Neural cell (in vitro differentiated cells): ENCODE measurements at regions not wholly inside any gene's neighbourhood (a gene's known extent, or its start where the extent isn't known, plus 50 kb on each side); places are given as distances from the start of the nearest gene placed in this dataset.

Experiments used
- EZH2 ChIP-seq: fragments of 200-600, 300-800 bp; shearing (Covaris generic), sonication (generic); IDR thresholded peaks from 2 replicates; pipeline ENCODE4 v1.6.1; 2014; ENCODE audit warnings: antibody characterized with exemption, low read length, borderline replicate concordance, mild to moderate bottlenecking; ENCODE audit not compliant: insufficient read depth, poor library complexity, severe bottlenecking
- MXI1 ChIP-seq: fragments of 450-650 bp; conservative IDR thresholded peaks from 2 replicates; pipeline ENCODE4 v1.6.1; 2014; ENCODE audit warnings: antibody characterized with exemption, mild to moderate bottlenecking; ENCODE audit not compliant: poor library complexity, severe bottlenecking
- POLR2AphosphoS5 ChIP-seq: IDR thresholded peaks from 2 replicates; pipeline ENCODE4 v1.6.1; 2012
- TAF1 ChIP-seq: IDR thresholded peaks from 2 replicates; pipeline ENCODE4 v1.6.1; 2012; ENCODE audit warnings: low read depth
- TF ChIP-seq, protein P1 (sequence below): fragments of 450-650 bp; IDR thresholded peaks from 2 replicates; pipeline ENCODE4 v1.5.1; 2014; ENCODE audit warnings: antibody characterized with exemption, mild to moderate bottlenecking, moderate library complexity; ENCODE audit not compliant: poor library complexity, severe bottlenecking
- TF ChIP-seq, protein P2 (sequence below): IDR thresholded peaks from 2 replicates; pipeline ENCODE4 v1.6.1; 2012; ENCODE audit warnings: borderline replicate concordance

DNA sequence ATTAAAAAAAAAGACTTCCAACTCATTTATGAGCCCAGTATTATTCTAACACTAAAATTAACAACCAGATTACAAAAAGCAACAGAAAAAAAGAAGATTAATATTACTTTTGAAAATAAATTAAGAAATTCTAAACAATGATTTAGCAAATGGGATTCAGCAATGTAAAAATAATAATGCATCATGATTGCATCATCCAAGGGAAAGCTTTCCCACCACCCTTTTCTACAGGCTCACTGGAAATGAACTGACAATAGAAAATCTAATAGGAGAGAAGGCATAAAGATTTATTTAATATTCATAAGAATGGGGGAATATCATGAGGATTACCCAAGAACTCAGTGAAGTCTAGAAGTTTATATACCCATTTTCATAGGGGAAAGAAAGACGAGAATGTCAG, 1671.9 kb downstream of the NCAM2 start:
- TF ChIP-seq MXI1 (no peak), POLR2AphosphoS5 (no peak), TAF1 (no peak), EZH2 (no peak)
- TF ChIP-seq, protein P1, sequence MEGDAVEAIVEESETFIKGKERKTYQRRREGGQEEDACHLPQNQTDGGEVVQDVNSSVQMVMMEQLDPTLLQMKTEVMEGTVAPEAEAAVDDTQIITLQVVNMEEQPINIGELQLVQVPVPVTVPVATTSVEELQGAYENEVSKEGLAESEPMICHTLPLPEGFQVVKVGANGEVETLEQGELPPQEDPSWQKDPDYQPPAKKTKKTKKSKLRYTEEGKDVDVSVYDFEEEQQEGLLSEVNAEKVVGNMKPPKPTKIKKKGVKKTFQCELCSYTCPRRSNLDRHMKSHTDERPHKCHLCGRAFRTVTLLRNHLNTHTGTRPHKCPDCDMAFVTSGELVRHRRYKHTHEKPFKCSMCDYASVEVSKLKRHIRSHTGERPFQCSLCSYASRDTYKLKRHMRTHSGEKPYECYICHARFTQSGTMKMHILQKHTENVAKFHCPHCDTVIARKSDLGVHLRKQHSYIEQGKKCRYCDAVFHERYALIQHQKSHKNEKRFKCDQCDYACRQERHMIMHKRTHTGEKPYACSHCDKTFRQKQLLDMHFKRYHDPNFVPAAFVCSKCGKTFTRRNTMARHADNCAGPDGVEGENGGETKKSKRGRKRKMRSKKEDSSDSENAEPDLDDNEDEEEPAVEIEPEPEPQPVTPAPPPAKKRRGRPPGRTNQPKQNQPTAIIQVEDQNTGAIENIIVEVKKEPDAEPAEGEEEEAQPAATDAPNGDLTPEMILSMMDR: no peak
- TF ChIP-seq, protein P2, sequence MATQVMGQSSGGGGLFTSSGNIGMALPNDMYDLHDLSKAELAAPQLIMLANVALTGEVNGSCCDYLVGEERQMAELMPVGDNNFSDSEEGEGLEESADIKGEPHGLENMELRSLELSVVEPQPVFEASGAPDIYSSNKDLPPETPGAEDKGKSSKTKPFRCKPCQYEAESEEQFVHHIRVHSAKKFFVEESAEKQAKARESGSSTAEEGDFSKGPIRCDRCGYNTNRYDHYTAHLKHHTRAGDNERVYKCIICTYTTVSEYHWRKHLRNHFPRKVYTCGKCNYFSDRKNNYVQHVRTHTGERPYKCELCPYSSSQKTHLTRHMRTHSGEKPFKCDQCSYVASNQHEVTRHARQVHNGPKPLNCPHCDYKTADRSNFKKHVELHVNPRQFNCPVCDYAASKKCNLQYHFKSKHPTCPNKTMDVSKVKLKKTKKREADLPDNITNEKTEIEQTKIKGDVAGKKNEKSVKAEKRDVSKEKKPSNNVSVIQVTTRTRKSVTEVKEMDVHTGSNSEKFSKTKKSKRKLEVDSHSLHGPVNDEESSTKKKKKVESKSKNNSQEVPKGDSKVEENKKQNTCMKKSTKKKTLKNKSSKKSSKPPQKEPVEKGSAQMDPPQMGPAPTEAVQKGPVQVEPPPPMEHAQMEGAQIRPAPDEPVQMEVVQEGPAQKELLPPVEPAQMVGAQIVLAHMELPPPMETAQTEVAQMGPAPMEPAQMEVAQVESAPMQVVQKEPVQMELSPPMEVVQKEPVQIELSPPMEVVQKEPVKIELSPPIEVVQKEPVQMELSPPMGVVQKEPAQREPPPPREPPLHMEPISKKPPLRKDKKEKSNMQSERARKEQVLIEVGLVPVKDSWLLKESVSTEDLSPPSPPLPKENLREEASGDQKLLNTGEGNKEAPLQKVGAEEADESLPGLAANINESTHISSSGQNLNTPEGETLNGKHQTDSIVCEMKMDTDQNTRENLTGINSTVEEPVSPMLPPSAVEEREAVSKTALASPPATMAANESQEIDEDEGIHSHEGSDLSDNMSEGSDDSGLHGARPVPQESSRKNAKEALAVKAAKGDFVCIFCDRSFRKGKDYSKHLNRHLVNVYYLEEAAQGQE: no peak
